ENCODE measurements at regions not wholly inside any gene's neighbourhood (a gene's known extent, or its start where the extent isn't known, plus 50 kb on each side); places are given as distances from the start of the nearest gene placed in this dataset.
"Not testable (repeated sequence)": the region's sequence is repeated elsewhere in the genome, so short reads cannot be mapped to it uniquely, and the experiment has no call there.

- DNase-seq (ENCODE audit: low read depth), result peak; percentile 91
These were observed 203.4 kb upstream of the AHR start for GRCh38 chr7:17094963-17095574.

GRCh38 chr7:17095931-17096330, 202.5 kb upstream of the AHR start:
- no peak for DNase-seq (ENCODE audit: low read depth)

- no peak for DNase-seq (ENCODE audit: low read depth)
These were observed 200.7 kb upstream of the AHR start for GRCh38 chr7:17097668-17098297.

- DNase-seq (ENCODE audit: low read depth), result no peak
These were observed 199.9 kb upstream of the AHR start for GRCh38 chr7:17098515-17098914.

GRCh38 chr7:17099083-17099973, 199.1 kb upstream of the AHR start:
- peak; percentile 45 for DNase-seq (ENCODE audit: low read depth)

- DNase-seq (ENCODE audit: low read depth), result not testable (repeated sequence)
These were observed 198.4 kb upstream of the AHR start for GRCh38 chr7:17099974-17100509.

GRCh38 chr7:17101207-17101696, 197.2 kb upstream of the AHR start:
- no peak for DNase-seq (ENCODE audit: low read depth)

GRCh38 chr7:17103170-17103569, 195.3 kb upstream of the AHR start:
- DNase-seq (ENCODE audit: low read depth), result no peak

- no peak for DNase-seq (ENCODE audit: low read depth)
These were observed 194.5 kb upstream of the AHR start for GRCh38 chr7:17103984-17104383.

GRCh38 chr7:17104419-17104818, 194.0 kb upstream of the AHR start:
- no peak for DNase-seq (ENCODE audit: low read depth)

- DNase-seq (ENCODE audit: low read depth), result peak; percentile 56
These were observed 192.8 kb upstream of the AHR start for GRCh38 chr7:17105701-17106100.

GRCh38 chr7:17108049-17108584, 190.3 kb upstream of the AHR start:
- DNase-seq (ENCODE audit: low read depth), result no peak

GRCh38 chr7:17109020-17109419, 189.4 kb upstream of the AHR start:
- DNase-seq (ENCODE audit: low read depth), result peak; percentile 41

GRCh38 chr7:17113770-17114169, 184.7 kb upstream of the AHR start:
- DNase-seq (ENCODE audit: low read depth), result not testable (repeated sequence)

- DNase-seq (ENCODE audit: low read depth), result no peak
These were observed 180.0 kb upstream of the AHR start for GRCh38 chr7:17118412-17118811.

- no peak for DNase-seq (ENCODE audit: low read depth)
These were observed 177.7 kb upstream of the AHR start for GRCh38 chr7:17120756-17121155.

- DNase-seq (ENCODE audit: low read depth), result no peak
These were observed 176.8 kb upstream of the AHR start for GRCh38 chr7:17121671-17122070.

GRCh38 chr7:17123020-17123419, 175.4 kb upstream of the AHR start:
- DNase-seq (ENCODE audit: low read depth), result peak; percentile 78

GRCh38 chr7:17126413-17127268, 171.8 kb upstream of the AHR start:
- no peak for DNase-seq (ENCODE audit: low read depth)

- DNase-seq (ENCODE audit: low read depth), result no peak
These were observed 169.2 kb upstream of the AHR start for GRCh38 chr7:17129218-17129617.
